HG03139 (cell line): ENCODE measurements at regions not wholly inside any gene's neighbourhood (a gene's known extent, or its start where the extent isn't known, plus 50 kb on each side); places are given as distances from the start of the nearest gene placed in this dataset.

Experiments used
- ATAC-seq: cut with Tn5 transposase; IDR thresholded peaks from one replicate; pipeline ENCODE4 v1.9.1; 2021; ENCODE audit not compliant: unreplicated experiment

DNA sequence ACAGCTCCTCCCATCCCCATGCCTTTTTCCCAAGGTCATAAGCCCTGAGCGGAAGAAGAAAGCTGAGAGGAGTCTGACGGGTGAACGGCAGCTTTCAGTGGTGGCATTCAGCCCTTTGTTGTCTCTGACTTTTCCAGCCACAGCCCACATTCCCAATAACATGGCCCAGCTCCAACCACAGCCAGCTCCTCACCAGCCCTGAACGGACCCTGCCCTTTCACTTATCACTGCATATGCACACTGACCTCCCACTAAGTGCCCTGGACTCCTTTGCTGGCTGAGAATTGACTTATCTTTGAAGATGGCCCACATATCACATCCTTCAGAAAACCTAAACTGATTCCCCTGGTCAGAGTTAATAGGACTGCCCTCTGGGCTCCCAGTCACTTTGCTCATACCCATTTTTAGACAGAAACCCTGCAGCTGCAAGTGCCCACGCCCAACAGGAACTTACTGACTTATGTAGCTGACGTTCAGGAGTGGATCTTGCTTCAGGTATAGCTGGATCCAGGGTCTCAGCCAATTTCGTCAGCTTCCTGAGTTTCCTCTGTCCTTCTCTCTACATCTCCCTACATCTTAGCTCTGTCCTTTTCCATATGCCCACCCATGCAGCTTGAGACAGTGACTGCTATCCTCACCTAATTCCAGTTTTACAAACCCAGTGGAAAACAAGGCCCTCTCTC lies 348.5 kb upstream of the PROK2 start:
- no peak for ATAC-seq

DNA sequence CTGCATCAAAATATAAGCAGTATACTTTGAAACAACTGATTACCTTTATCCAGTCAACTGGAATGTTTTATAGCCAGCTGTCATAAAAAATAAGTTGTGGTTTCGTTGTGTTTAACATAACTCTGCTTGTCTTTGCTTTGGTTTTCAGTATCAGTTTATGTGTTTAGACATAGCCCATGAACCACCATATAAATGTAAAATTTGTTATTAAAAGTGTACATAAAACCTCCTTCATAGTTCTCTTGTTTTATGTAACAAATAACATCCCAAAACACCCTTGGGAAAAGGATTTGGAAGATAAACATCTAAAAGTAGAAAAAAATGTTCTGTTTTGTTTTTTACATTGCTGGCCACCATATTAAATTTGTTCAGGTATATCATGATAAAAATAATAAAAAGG lies 347.0 kb upstream of the PROK2 start:
- ATAC-seq = no peak

DNA sequence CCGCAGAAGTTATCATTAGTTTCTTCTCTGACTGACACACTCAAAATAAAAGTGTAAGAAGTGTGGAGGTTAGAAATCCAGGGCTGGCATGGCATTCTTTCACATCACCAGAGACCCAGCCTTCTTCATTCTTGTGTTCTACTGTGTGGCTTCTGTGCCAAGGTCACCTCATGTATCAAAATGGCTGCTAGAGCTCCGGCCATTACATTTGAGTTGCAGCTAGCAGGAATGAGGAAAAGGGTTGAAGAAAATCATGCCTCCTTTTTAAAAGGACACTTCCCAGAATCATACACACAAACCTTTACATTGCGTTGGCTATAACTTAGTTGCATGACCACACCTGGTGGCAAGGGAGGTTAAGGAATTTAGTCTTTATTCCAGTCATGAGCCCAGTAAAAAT lies 345.6 kb upstream of the PROK2 start:
- ATAC-seq = no peak

DNA sequence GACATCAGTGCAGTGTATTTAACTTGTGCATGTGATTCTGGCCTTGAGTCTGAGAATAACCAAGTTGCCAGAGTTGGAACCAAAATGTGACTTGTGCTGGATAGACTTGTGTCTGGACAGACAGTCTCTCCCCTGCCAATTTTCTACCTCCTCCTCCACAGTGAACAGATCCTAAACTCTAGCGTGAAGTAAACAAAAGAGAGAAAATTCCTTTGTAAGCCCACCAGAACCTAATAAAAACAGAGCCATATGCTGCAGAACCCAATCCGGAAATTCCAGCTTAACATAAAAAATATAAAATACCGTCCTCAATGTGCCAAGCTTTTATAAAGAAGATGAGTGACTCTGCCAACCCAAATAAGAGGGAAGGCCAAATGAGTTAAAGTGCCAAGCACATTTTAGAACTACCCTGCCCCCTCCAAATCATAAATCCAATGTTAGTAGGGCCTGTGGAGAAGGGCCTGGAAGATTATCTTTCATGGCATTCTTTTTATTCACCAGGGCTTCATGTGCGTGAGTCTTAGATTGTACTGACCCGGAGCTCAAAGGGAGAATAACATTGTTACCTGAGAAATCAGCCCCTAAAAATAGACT lies 344.6 kb upstream of the PROK2 start:
- no peak for ATAC-seq

DNA sequence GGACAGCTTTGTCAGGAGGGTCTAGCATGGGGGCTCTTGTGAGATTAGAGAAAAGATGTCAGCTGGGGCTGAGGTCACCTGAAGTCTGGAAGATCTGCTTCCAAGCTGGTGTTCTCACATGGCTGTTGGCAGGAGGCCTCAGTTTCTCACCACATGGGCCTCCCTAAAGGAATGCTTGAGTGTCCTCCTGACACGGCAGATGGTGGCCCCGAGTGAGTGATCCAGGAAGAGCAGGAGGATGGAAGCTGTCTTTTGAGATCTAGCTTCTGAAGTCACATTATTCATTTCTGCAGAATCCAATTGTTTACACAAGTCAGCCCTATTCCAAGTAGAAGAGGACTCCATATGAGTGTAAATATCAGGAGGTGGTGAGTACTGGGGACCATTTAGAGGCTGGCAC lies 344.0 kb upstream of the PROK2 start:
- no peak for ATAC-seq

DNA sequence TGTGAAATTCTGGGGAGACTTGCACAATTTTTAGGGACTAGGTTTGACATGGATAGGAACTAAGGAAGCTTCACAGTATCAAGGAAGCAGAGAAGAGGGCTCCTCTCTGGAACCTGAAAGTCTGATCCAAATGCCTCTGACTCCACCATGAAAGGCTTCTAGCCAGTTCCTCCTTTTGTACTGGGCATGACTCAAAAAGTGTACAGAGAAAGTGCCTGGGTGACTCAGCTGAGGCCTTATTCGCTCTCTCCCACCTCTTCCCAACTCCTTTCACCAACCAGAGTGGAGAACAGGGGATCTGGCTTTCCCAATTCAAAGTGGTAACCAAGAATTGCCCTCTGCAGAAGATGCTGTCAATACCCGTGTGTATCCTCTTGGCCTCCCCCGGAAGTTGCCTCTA lies 342.9 kb upstream of the PROK2 start:
- ATAC-seq = no peak

DNA sequence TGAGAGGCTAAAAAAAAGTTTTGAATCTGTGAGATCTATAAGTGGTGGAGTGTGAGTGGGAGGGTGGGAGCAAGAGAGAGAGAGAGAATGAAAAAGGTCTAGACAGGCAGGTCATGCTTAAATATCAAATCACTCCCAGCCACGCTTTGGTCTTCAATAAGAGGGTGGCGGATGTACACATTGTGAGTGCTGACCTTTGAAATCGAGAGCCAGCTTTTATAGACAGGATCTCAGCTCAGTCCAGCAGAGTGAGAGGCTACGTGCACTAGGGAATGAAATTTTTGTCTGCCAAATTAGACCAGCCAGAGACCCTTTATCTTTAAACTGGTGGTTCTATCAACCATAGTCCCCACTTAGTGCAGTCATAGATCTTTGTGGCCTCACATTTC lies 342.3 kb upstream of the PROK2 start:
- no peak for ATAC-seq

DNA sequence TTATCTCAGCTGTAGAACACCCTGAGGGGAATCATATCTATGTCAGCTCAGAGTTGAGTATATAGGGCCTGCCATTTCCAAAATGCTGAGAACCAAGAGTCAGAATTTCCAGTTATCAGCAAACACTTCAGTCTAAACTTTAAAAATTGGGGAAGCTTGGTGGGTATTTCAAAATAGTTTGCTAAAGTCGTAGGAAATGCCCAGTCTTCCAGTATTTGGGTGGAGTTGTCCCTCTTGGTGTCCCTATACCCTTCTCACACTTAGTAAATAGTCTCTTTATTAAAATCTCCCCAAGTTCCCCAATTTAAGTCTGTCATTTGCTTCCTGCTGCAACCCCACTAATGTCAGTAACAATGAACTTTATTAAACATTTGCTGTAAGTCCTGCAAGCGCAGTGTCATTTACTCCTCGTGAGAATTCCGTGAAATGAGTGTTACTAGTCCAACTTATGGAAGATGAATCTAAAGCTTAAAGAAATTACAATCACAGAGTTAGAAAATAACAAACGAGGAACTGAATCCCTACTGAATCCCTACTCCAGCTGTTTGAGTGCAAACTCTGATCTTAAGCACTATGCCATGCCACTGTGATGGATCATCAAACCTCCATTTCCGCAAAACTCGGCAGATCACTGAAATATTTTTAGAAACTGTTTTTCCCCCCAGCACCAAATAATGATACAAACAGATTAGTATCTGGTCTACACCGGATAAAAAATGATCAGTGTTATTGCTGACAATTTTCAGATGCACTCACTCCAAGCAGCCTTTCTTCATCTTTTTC lies 341.7 kb upstream of the PROK2 start:
- ATAC-seq = no peak

DNA sequence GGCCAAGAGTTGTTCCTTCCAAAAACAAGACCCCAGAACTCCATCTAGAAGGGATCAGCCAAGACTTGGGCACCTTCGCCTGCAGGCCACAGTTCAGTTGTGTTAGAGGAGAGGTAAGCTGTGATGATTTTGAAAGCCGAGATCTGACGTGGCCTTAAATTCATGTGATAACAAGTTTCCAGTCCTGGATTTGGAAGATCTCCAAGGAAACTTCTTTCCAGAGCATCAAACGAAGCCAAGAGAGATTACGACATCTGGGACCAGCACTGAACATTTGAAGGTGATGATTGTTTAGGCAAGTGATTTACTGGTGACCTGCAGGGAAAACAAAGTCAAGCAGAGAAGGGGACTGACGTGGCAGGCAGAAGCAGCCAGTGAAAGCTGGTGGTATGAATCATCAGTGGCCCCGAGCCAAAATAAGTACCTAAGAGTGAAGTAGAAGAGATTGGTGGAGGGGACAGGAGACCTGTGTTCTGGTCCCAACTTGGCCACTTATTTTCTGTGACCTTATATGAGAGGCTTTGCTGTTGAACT lies 339.0 kb upstream of the PROK2 start:
- peak; percentile 50 for ATAC-seq

DNA sequence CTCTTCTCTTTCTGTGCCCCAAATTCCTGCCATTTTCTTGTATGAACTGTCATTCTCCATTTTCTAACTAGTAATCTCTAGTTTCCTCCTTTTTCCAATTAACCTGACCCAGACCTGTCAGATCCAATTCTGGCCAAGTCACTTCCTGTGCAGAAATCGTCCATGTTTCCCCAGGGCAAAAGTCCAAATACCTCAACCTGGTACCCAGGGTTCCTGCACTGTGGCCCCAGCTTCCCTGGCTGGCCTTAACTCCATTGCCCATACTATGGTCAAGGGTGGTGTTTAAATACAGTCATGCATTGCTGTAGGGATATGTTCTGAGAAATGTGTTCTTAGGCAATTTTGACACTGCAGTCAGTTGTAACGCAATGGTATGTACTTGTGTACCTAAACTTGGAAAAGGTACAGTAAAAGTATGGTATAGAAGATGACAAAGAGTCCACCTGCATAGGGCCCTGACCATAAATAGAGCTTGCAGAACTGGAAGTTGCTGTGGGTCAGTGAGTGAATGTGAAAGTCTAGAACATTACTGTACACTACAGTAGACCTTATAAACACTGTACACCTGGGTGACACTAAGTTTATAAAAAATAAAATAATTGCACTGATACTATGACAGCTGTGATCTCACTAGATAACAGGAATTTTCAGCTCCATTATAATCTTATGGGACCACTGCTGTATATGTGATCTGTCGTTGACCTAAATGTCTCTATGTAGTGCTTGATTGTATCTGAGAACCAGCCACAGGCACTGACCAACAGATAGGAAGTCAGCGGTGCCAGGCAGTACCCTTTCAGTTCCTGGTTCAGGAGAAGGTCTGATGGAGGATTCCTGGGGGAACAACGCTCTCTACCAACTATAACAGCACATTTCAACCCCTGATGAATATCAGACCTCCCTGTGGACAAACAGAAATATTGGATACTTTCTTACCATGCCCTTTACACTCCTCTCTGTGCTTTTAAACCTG lies 336.1 kb upstream of the PROK2 start:
- no peak for ATAC-seq

DNA sequence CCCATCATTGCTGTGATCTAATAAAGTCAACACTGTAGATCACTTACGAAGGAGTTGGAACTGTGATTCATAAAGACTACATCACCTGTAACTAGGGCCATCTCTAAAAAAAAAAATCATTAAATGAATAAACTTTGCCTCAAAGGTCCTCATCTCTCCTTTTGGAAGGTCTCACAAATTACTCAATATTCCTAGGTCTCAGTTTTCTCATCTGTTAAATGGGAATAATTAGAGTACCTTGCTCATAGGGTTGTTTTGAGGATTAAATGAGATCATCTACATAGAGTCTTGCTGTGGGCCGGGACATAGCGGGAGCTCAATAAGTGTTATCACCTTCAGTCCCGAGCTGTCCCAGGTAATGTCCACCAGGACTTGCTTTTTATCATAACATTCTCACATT lies 335.1 kb upstream of the PROK2 start:
- no peak for ATAC-seq

DNA sequence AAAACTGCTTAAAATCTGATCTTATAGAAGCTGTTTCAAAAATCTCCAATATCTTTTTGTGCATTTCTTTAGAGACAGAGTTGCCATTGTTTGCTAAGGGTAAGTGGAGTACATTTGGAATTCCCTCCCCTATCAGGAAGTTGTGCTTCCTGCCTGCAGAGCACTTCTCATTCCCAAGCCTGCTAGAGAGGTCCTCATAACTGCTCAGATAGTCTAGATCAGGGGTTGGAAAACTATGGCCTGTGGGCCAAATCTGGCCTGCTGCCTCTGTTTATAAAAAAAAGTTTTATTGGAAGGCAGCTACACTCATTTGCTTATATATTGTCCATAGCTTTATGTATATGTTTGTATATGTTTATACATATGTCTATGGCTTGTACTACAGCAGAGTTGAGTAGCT lies 333.7 kb upstream of the PROK2 start:
- no peak for ATAC-seq

DNA sequence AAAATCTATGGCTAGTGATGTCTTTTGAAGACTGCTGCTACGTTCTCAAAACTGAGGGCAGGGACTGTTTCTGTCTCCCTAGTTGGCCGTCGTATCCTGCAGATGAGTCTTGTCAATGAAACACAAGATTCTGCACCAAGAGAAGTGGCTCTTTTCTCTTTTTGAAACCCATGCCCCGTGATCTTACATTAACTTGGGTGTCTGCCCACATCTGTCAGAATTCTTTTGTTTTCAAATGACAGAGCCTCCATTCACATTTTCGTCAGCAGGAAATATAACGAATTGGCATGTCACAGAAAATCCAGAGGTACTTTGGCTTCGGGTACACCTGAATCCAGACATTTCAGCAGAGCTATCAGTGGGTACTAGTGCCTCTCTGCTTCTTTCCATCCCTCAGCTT lies 331.3 kb upstream of the PROK2 start:
- no peak for ATAC-seq

DNA sequence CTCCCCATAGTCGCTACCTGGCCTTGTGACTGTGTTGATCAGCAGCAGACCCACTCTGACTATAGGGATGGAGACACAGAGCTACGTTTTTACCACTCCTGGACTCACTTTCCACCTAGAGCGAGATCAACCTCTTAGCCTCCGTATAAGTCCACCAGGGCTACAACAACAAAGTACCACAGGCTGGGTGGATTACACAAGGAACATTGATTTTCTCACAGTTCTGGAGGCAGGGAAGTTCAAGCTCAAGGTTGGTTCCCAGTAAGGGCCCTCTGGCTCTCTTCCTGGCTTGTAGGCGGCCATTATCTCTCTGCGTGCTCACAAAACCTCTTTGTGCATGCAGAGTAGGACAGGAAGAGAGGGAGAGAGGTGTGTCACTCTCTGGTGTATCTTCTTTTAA lies 330.4 kb upstream of the PROK2 start:
- ATAC-seq = no peak

DNA sequence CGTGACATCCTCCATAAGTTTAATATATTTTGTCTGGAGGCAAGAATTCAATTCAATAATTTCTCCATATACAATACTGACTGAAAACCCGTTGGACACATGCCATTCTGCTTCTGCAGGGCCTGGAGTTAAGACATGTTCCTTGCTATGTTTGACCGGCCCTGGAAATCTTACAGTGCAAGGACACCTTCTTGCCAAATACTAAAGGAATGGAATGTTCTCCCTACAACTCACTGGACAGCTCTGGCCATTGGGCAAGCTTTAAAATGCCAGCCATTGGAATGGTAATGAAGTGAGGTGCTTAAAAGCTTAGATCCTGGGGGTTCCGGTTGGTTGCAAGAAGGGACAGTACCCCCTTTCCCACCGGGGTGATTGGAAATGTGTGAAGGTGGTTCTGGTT lies 329.8 kb upstream of the PROK2 start:
- no peak for ATAC-seq

DNA sequence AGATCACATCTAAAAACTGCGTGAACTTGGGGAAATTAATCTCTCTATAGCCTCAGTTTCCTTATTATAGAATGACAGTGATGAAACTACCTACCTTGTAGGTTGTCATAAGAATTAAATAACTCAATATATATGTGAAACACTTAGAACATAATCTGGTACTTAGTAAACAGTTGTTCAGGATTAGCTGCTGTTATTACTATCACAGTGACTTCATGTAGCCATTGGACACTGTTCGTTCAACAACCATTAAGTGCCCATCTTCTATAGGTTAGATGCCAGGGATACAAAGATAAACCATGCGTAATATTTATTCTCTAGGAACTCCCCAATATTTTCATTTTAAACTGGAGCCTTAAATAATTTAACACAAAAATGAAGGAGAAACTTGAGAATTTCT lies 329.0 kb upstream of the PROK2 start:
- no peak for ATAC-seq

DNA sequence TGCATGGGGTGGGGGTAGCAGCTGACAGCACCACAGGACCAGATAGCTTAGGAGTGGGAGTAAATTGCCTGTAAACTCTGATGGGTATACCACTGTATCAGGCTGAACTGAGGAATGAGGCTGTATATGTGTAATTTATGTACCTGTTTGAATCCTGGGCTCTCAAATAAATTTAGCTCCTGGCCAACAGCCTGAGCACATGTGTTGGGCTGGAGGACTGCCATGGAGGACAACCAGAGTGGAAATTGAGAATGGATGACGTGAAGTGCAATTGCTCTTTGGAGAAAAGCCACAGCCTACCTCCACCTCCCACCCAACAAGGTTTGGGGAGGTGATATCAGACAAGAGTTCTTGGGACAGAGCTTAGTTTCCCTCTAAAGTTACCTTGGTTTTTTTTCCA lies 328.6 kb upstream of the PROK2 start:
- no peak for ATAC-seq

DNA sequence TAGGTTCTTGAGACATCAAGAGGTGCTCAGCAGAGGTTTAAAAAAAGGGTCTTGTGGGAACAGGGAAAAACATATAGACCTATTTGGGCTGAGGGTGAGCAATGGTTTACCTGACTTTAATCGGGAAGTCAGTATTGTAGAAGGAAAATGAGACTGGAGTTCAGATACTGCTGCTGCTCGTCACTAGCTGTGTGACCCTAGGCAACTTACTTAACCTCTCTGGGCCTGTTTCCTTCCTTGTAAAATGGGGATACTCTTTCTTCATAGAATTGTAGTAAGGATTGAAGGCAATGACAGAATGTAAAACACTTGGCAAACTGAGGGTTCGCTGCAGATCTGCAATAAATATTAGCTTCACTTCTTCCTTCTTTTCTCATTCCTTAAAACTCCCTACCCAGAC lies 327.5 kb upstream of the PROK2 start:
- ATAC-seq = no peak

DNA sequence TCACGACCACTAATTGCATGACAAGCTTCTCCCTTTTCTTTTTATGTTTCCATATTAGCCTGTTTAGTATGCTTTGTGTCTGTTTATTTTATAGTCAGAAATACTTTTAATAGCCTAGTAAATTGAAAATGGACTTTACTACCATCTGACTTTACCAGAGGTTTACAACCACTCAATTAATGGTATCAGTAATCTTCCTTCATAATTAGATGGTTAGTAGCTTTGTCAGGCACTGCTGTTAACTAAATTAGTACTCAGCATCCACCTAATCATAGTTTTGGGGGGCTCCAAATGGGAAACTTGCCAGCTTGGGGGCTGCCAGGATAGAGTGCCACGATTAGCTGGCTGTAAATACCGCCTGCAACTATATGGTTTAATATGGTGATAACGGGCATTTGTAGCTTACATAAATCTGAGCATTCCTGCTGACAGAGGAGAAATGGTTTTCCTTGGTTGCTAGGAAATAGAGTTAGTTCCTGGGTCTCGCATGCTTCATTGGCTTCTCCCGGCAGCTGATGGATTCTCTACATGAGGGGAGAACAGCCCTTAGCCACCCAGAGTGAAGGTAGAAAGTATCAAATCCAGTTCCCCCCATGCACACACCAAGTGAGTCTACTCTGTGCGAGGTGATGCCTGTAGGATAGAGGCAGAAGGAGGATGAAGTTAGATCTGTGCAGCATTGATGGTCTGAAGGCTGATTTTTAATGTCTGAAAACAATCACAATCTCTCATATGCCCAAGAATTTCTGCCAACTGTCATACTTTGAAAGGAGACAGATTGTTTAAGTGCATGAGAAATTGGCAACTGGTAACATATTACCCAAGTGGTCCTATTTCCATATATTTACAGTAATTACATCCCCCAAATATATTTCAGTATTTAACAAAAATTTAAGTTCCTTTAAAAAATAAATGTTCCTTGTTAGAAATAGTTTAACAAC lies 326.6 kb upstream of the PROK2 start:
- no peak for ATAC-seq
